Renal pelvis (tissue), 1 donor: ENCODE measurements at regions not wholly inside any gene's neighbourhood (a gene's known extent, or its start where the extent isn't known, plus 50 kb on each side); places are given as distances from the start of the nearest gene placed in this dataset.
"Not testable (repeated sequence)": the region's sequence is repeated elsewhere in the genome, so short reads cannot be mapped to it uniquely, and the experiment has no call there.

Experiments used
- DNase-seq: peaks from one replicate; pipeline ENCODE4 v3.0.0-alpha.2; 2013

DNA sequence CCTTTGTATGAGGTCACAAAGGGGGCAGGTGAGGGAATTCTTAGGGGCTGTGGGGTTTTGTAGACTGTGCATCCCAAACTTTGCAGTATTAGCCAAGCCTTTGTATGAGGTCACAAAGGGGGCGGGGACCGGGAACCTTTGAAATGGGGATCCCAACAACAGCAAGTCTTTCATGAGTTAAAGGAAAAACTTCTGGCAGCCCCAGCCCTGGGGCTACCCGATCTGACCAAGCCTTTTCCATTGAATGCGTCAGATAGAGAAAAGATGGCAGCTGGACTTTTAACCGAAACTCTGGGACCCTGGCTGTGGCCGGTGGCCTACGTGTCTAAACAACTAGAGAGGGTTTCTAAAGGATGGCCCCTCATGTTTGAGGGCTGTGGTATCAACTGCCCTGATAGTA is 79.0 kb upstream of the RUBCNL start:
- not testable (repeated sequence) for DNase-seq

DNA sequence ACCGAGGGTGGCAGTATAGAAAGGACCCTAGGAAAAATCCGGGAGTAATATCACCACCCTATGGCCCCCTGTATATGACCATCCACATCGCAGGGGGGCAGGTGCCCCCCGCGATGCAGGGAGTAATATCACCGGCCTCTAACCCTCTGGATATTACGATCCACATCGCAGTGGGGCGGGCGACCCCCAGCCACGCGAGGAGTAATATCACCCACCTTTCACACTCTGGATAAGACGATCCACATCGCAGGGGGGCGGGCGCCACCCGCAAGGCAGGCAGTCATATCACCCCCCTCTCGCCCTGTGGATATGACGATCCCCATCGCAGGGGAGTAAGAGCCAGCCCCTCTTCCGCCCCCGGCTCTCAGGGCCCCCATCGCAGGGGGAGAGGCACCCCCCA is 76.7 kb upstream of the RUBCNL start:
- no peak for DNase-seq

DNA sequence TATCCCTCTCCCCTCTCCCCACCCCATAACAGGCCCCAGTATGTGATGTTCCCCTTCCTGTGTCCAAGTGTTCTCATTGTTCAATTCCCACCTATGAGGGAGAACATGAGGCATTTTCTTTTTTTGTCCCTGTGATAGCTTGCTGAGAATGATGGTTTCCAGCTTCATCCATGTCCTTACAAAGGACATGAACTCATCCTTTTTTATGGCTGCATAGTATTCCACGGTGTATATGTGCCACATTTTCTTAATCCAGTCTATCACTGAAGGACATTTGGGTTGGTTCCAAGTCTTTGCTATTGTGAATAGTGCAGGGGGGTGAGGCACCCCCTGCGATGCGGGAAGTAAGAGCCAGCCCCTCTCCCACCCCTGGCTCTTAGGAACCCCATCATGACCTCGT is 73.2 kb upstream of the RUBCNL start:
- not testable (repeated sequence) for DNase-seq

DNA sequence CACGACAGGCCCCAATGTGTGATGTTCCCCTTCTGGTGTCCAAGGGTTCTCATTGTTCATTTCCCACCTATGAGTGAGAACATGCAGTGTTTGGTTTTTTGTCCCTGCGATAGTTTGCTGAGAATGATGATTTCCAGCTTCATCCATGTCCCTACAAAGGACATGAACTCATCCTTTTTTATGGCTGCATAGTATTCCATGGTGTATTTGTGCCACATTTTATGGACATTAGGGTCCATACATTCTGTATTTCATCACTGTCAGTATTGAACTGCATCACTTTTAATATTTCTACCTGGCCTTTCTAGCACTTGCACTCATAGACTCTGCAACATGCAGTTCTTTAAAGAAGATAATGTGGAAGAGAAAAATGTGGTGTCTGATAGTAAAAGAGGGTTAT is 70.2 kb upstream of the RUBCNL start:
- DNase-seq, result not testable (repeated sequence)

DNA sequence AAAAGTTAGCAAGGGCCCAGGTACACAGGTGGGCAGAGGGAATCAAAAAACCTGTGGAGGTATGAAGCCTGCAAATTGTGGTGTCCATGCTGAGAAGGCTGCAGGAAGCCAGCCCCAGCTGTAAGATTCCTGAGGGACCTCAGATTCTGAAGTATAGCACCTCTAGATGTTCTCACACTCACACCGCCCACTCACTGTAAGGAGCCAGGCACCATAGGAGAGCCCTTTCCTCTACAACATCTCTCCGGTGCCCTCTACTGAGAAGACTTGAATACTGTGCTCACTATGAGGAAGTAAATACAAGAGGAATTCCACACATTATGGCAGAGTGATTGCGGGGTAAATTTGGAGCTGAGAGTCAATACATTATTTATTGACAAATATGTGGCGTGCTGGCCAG is 68.9 kb upstream of the RUBCNL start:
- DNase-seq, result not testable (repeated sequence)

DNA sequence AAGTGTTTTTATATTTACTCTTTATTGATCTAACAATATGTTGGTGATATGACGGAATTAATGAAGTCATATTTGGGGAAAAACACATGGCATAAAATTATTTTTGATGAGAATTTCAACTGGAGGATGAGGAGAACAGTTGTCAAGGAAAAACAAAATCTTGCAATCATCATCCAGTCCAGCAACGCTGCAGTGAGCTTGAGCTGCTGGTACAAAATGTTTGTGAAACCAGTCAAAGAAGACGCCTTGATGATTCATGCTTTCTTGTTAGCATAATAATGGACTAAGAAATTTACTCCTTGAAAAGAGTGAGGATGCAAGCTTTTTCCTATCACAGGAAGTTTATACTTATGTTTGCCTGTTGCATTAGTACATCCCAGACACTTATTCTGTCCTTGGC is 64.1 kb upstream of the RUBCNL start:
- not testable (repeated sequence) for DNase-seq

DNA sequence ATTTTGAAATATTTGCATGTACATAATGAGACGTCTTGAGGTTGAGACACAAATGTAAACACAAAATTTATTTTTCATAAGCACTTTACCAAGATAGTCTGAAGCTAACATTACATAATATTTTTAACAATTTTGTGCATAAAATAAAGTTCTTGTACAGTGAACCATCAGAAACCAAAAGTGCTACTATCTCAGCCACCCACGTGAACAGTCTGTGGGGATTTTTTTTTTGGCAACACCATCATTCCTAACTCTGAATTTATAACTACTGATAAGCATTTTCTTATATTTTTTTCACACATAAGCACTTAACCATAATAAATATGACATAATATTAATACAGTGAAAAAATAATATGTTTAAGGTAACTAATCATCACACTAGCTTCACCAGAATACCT is 62.9 kb upstream of the RUBCNL start:
- not testable (repeated sequence) for DNase-seq

DNA sequence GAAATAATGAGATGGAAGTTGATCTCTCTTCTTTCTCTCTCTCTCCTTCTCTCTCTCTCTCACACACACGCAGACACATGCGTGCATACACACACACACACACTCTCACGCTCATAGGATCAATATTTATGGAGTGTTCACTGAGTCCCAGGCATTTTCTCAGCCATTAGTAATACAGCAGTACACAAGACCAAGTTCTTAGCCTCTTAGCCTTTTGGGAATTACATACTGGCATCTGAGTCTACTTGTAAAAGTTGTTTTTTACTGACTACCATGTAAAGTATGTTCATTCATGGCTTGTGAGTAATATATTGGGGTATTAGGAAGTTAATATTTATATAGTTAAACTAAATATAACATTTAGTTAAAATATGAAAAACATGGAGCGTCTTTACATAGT is 61.1 kb upstream of the RUBCNL start:
- DNase-seq, result not testable (repeated sequence)

DNA sequence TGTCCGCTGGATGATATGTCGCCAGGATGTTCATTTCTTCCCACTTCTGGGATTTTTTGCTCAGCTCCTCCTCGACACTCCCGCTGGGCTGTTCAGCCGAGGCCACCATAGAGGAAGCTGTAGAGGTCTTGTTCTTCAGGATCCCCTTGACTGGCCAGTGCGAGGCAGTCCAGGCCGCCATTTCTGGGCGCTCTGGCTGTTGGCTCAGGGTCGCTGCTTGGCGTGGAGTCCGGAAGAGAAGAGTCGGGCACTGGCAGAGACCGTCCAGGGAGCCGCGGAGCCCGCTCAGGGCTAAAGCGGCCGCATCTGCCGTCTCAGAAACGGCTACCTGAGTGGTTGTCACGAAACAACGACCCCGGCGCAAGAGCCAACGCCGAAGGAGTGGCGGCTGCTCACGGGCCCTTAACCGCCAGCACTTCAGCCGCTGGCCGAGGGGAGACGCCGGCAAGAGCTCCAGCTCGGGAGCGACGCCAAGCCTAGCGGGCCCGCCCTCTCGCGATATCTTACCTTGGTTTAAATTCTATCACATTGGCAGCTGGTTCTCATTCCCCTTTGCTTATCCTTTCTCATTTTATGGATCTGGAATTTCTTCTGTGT is 50.9 kb upstream of the RUBCNL start:
- not testable (repeated sequence) for DNase-seq
